Activated CD8-positive, alpha-beta memory T cell treated with anti-CD3 and anti-CD28 coated beads, Interleukin-2, amount 10 ng/mL, durations not matched to agents 7 days and 5 days (primary cell): ENCODE measurements at regions not wholly inside any gene's neighbourhood (a gene's known extent, or its start where the extent isn't known, plus 50 kb on each side); places are given as distances from the start of the nearest gene placed in this dataset.

Source experiments
- ATAC-seq: fragments of 150-1000 bp; cut with Tn5 transposase; one replicate; pipeline ENCODE4 v1.10.0; 2021; ENCODE audit warnings: moderate library complexity
- CTCF ChIA-PET: fragments of 350-600 bp; sonication (Branson Sonifier 250); formaldehyde crosslinking; loops from one replicate; lab custom pipeline; 2021; ENCODE audit warnings: antibody characterized with exemption; lab: Charles Lee
- DNase-seq: peaks from one replicate; pipeline ENCODE4 v3.0.0-alpha.2; 2020
- H3K27ac Mint-ChIP-seq: one replicate; pipeline ENCODE4 v1.8.0; 2021; ENCODE audit warnings: mild to moderate bottlenecking, mixed read lengths
- H3K27me3 Mint-ChIP-seq: one replicate; pipeline ENCODE4 v1.8.0; 2021; ENCODE audit warnings: mixed read lengths
- H3K36me3 Mint-ChIP-seq: one replicate; pipeline ENCODE4 v1.8.0; 2021; ENCODE audit warnings: mild to moderate bottlenecking, mixed read lengths
- H3K4me1 Mint-ChIP-seq: one replicate; pipeline ENCODE4 v1.8.0; 2021; ENCODE audit warnings: mixed read lengths
- H3K4me3 Mint-ChIP-seq: one replicate; pipeline ENCODE4 v1.8.0; 2021; ENCODE audit warnings: mild to moderate bottlenecking, moderate library complexity, mixed read lengths
- H3K9me3 Mint-ChIP-seq: one replicate; pipeline ENCODE4 v1.8.0; 2022; ENCODE audit warnings: low read depth, mixed read lengths

- ATAC-seq (no peak), DNase-seq (no peak)
- H3K4me1 Mint-ChIP-seq = no peaks in the 10 kb centered on the region
- no peaks in the 10 kb centered on the region for H3K27me3 Mint-ChIP-seq
- H3K4me3 Mint-ChIP-seq = no peak overlapping the region
- CTCF ChIA-PET = no interaction called here
- H3K36me3 Mint-ChIP-seq = no peaks in the 10 kb centered on the region
- H3K27ac Mint-ChIP-seq = no peak overlapping the region
- H3K9me3 Mint-ChIP-seq = peaks cover 10% of the 10 kb centered on the region
These were observed 131.0 kb upstream of the BMP2 start for GRCh38 chr20:6636209-6637159.

GRCh38 chr20:6635034-6635736 lies 132.3 kb upstream of the BMP2 start:
- H3K9me3 Mint-ChIP-seq = peaks cover 3% of the 10 kb centered on the region
- H3K27me3 Mint-ChIP-seq = no peaks in the 10 kb centered on the region
- H3K4me3 Mint-ChIP-seq = no peak overlapping the region
- H3K4me1 Mint-ChIP-seq = no peaks in the 10 kb centered on the region
- CTCF ChIA-PET = no interaction called here
- H3K36me3 Mint-ChIP-seq = no peaks in the 10 kb centered on the region
- DNase-seq = no peak
- no peak for ATAC-seq
- no peak overlapping the region for H3K27ac Mint-ChIP-seq

- ATAC-seq = no peak
- Mint-ChIP-seq H3K4me3 (no peak overlapping the region), H3K27ac (no peak overlapping the region), H3K36me3 (no peaks in the 10 kb centered on the region), H3K27me3 (no peaks in the 10 kb centered on the region), H3K4me1 (no peaks in the 10 kb centered on the region), H3K9me3 (no peaks in the 10 kb centered on the region)
- CTCF ChIA-PET = no interaction called here
- DNase-seq = no peak
These were observed 135.3 kb upstream of the BMP2 start for GRCh38 chr20:6632187-6632586.

- DNase-seq = no peak
- no peaks in the 10 kb centered on the region for H3K4me1 Mint-ChIP-seq
- CTCF ChIA-PET = no interaction called here
- ATAC-seq = no peak
- H3K9me3 Mint-ChIP-seq = no peaks in the 10 kb centered on the region
- no peaks in the 10 kb centered on the region for H3K36me3 Mint-ChIP-seq
- no peak overlapping the region for H3K27ac Mint-ChIP-seq
- H3K4me3 Mint-ChIP-seq = no peak overlapping the region
- no peaks in the 10 kb centered on the region for H3K27me3 Mint-ChIP-seq
These were observed 137.0 kb upstream of the BMP2 start for GRCh38 chr20:6630514-6630913.

- no peak overlapping the region for H3K27ac Mint-ChIP-seq
- DNase-seq (no peak), ATAC-seq (no peak)
- CTCF ChIA-PET = no interaction called here
- no peaks in the 10 kb centered on the region for H3K9me3 Mint-ChIP-seq
- H3K4me1 Mint-ChIP-seq = no peaks in the 10 kb centered on the region
- no peak overlapping the region for H3K4me3 Mint-ChIP-seq
- H3K36me3 Mint-ChIP-seq = no peaks in the 10 kb centered on the region
- no peaks in the 10 kb centered on the region for H3K27me3 Mint-ChIP-seq
These were observed 137.9 kb upstream of the BMP2 start for GRCh38 chr20:6629564-6629963.

GRCh38 chr20:6626805-6627204 lies 140.7 kb upstream of the BMP2 start:
- Mint-ChIP-seq H3K4me3 (no peak overlapping the region), H3K27me3 (no peaks in the 10 kb centered on the region), H3K4me1 (no peaks in the 10 kb centered on the region), H3K9me3 (no peaks in the 10 kb centered on the region), H3K27ac (no peak overlapping the region), H3K36me3 (no peaks in the 10 kb centered on the region)
- DNase-seq = no peak
- no peak for ATAC-seq
- CTCF ChIA-PET = no interaction called here

- Mint-ChIP-seq H3K27ac (no peak overlapping the region), H3K27me3 (no peaks in the 10 kb centered on the region), H3K4me1 (no peaks in the 10 kb centered on the region), H3K9me3 (no peaks in the 10 kb centered on the region), H3K4me3 (no peak overlapping the region), H3K36me3 (no peaks in the 10 kb centered on the region)
- no peak for DNase-seq
- ATAC-seq = no peak
- CTCF ChIA-PET = no interaction called here
These were observed 143.5 kb upstream of the BMP2 start for GRCh38 chr20:6623989-6624388.

GRCh38 chr20:6622041-6622440 lies 145.4 kb upstream of the BMP2 start:
- no peaks in the 10 kb centered on the region for H3K27me3 Mint-ChIP-seq
- no peaks in the 10 kb centered on the region for H3K9me3 Mint-ChIP-seq
- H3K4me3 Mint-ChIP-seq = no peak overlapping the region
- DNase-seq (no peak), ATAC-seq (no peak)
- H3K36me3 Mint-ChIP-seq = no peaks in the 10 kb centered on the region
- no peaks in the 10 kb centered on the region for H3K4me1 Mint-ChIP-seq
- H3K27ac Mint-ChIP-seq = no peak overlapping the region
- CTCF ChIA-PET = no interaction called here

- Mint-ChIP-seq H3K4me3 (no peak overlapping the region), H3K36me3 (no peaks in the 10 kb centered on the region), H3K27me3 (no peaks in the 10 kb centered on the region), H3K9me3 (no peaks in the 10 kb centered on the region), H3K4me1 (no peaks in the 10 kb centered on the region), H3K27ac (no peak overlapping the region)
- DNase-seq (no peak), ATAC-seq (no peak)
- CTCF ChIA-PET = interaction anchor here (0.7 kb wide), 1 partner anchor 147 kb away, joined by 3 read pairs; no protein-coding TSS in a partner anchor
These were observed 149.4 kb upstream of the BMP2 start for GRCh38 chr20:6618051-6618450.

GRCh38 chr20:6616421-6616820 lies 151.1 kb upstream of the BMP2 start:
- DNase-seq = no peak
- no peaks in the 10 kb centered on the region for H3K4me1 Mint-ChIP-seq
- H3K9me3 Mint-ChIP-seq = peaks cover 5% of the 10 kb centered on the region
- H3K27ac Mint-ChIP-seq = no peak overlapping the region
- no peak overlapping the region for H3K4me3 Mint-ChIP-seq
- no peak for ATAC-seq
- H3K36me3 Mint-ChIP-seq = no peaks in the 10 kb centered on the region
- CTCF ChIA-PET = no interaction called here
- H3K27me3 Mint-ChIP-seq = no peaks in the 10 kb centered on the region

- Mint-ChIP-seq H3K36me3 (no peaks in the 10 kb centered on the region), H3K9me3 (peaks cover 5% of the 10 kb centered on the region), H3K4me1 (no peaks in the 10 kb centered on the region), H3K27ac (no peak overlapping the region), H3K27me3 (no peaks in the 10 kb centered on the region), H3K4me3 (no peak overlapping the region)
- CTCF ChIA-PET = no interaction called here
- ATAC-seq (no peak), DNase-seq (no peak)
These were observed 152.7 kb upstream of the BMP2 start for GRCh38 chr20:6614836-6615235.

- Mint-ChIP-seq H3K27ac (no peak overlapping the region), H3K36me3 (no peaks in the 10 kb centered on the region), H3K9me3 (peaks cover 7% of the 10 kb centered on the region), H3K4me3 (no peak overlapping the region), H3K27me3 (no peaks in the 10 kb centered on the region), H3K4me1 (no peaks in the 10 kb centered on the region)
- DNase-seq (no peak), ATAC-seq (no peak)
- CTCF ChIA-PET = no interaction called here
These were observed 154.1 kb upstream of the BMP2 start for GRCh38 chr20:6613280-6613861.

GRCh38 chr20:6612606-6612923 lies 154.9 kb upstream of the BMP2 start:
- no peak overlapping the region for H3K4me3 Mint-ChIP-seq
- no peaks in the 10 kb centered on the region for H3K36me3 Mint-ChIP-seq
- DNase-seq = no peak
- H3K27ac Mint-ChIP-seq = no peak overlapping the region
- no peaks in the 10 kb centered on the region for H3K27me3 Mint-ChIP-seq
- H3K9me3 Mint-ChIP-seq = peaks cover 7% of the 10 kb centered on the region
- ATAC-seq = no peak
- H3K4me1 Mint-ChIP-seq = no peaks in the 10 kb centered on the region
- CTCF ChIA-PET = no interaction called here
